Stomach (tissue), 4 donors: ENCODE measurements at regions not wholly inside any gene's neighbourhood (a gene's known extent, or its start where the extent isn't known, plus 50 kb on each side); places are given as distances from the start of the nearest gene placed in this dataset.

Experiments used
- CTCF ChIP-seq, 7 experiments: fragments of 450-650 bp in 4 of 7; fragments of 200-600 bp in 3 of 7; sonication (generic) in 3 of 7; IDR thresholded peaks; one replicate each; pipeline ENCODE4 v1.5.1; 2016 to 2019; ENCODE audit warnings: antibody characterized with exemption in 7 of 7, control low read depth in 2 of 7, mild to moderate bottlenecking in 1 of 7
- POLR2A ChIP-seq, 4 donors: fragments of 450-650 bp; IDR thresholded peaks; one replicate each; pipeline ENCODE4 v1.6.1; 2016; ENCODE audit warnings: antibody characterized with exemption in 4 of 4, control low read depth in 2 of 4, mild to moderate bottlenecking in 1 of 4, moderate library complexity in 1 of 4

DNA sequence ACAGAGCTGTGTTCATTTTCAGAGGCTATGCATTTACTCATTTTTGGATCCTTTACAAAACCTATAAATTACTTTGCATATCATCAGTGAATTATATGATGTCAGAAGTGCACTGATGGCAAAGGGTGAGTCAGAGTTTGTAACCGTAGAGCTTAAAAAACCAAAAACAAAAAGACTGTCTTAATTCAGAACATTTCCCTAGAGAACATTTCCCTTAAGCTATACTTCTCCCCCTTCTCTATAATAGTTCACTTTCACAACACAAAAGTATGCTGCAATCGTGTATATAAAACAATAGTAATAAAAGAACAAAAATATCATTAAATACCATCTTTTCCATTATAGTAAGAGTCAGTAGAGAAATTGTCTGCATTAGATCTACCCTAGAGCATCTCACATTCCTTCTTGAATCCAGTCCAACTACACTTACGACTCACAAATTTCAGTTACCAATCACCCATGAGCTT, 934.9 kb downstream of the LRFN5 start:
- TF ChIP-seq CTCF (IDR thresholded peaks at IDR 0.05) (no peak), POLR2A (IDR thresholded peaks at IDR 0.05) (no peak)
